Lung (tissue), 11 donors: ENCODE measurements at regions not wholly inside any gene's neighbourhood (a gene's known extent, or its start where the extent isn't known, plus 50 kb on each side); places are given as distances from the start of the nearest gene placed in this dataset.
A peak's percentile ranks its signal among the peaks of the same experiment; 100 is the strongest.

Experiments
- ATAC-seq: fragments of 200-7000 bp; cut with Tn5 transposase; one replicate; pipeline ENCODE4 v1.9.1; 2020; ENCODE audit warnings: moderate number of reproducible peaks; ENCODE audit not compliant: insufficient read depth, low FRiP score
- DNase-seq, 3 donors: peaks; one replicate each; pipeline ENCODE4 v3.0.0-alpha.2; 2013 to 2017
- H3K27ac ChIP-seq, 2 donors: one replicate each; pipeline ENCODE4 v1.5.1; 2013; ENCODE audit warnings: mild to moderate bottlenecking in 2 of 2, moderate library complexity in 2 of 2, control low read depth in 1 of 2, inconsistent platforms in 1 of 2, low read depth in 1 of 2, low read length in 1 of 2
- H3K27me3 ChIP-seq, 3 donors: one replicate each; pipeline ENCODE4 v1.5.1; 2013; ENCODE audit warnings: low read length in 2 of 3; ENCODE audit not compliant: control insufficient read depth in 3 of 3, insufficient read depth in 3 of 3
- H3K36me3 ChIP-seq, 4 donors: one replicate each; pipeline ENCODE4 v1.5.1; 2013; ENCODE audit warnings: low read length in 4 of 4, mild to moderate bottlenecking in 1 of 4, moderate library complexity in 1 of 4; ENCODE audit not compliant: control insufficient read depth in 4 of 4, insufficient read depth in 4 of 4
- H3K4me1 ChIP-seq, 5 donors: one replicate each; pipeline ENCODE4 v1.5.1; 2013; ENCODE audit warnings: low read length in 5 of 5, mild to moderate bottlenecking in 2 of 5, moderate library complexity in 1 of 5; ENCODE audit not compliant: control insufficient read depth in 5 of 5, insufficient read depth in 5 of 5
- H3K4me3 ChIP-seq: one replicate; pipeline ENCODE4 v1.5.1; 2013; ENCODE audit warnings: mild to moderate bottlenecking, control low read depth, moderate library complexity
- H3K9ac ChIP-seq, 2 donors: one replicate each; pipeline ENCODE4 v1.5.1; 2013; ENCODE audit warnings: low read length in 2 of 2, control low read depth in 1 of 2; ENCODE audit not compliant: insufficient read depth in 1 of 2
- H3K9me3 ChIP-seq, 4 donors: one replicate each; pipeline ENCODE4 v1.5.1; 2013; ENCODE audit warnings: low read length in 3 of 4, mild to moderate bottlenecking in 1 of 4, moderate library complexity in 1 of 4; ENCODE audit not compliant: control insufficient read depth in 4 of 4, insufficient read depth in 3 of 4
- WGBS, 2 donors: extraction: QIAGEN DNeasy Blood & Tissue Kit; methylation state at CpG; one replicate each; pipeline ENCODE4 v1.1.7; 2013; 5-methylcytosine and 5-hydroxymethylcytosine counted together
- TF ChIP-seq, protein P1 (sequence below): IDR thresholded peaks from 2 replicates; pipeline ENCODE4 v1.5.1; 2012; ENCODE audit warnings: mild to moderate bottlenecking; ENCODE audit errors: control extremely low read depth, extremely low read depth
- donor health status: control.
- donor health status: control.
- donor health status: Bipolar disorder and iron deficiency.
- donor health status: healthy.
- donor health status: DM: yes; HTN: yes; CAD: no.

DNA sequence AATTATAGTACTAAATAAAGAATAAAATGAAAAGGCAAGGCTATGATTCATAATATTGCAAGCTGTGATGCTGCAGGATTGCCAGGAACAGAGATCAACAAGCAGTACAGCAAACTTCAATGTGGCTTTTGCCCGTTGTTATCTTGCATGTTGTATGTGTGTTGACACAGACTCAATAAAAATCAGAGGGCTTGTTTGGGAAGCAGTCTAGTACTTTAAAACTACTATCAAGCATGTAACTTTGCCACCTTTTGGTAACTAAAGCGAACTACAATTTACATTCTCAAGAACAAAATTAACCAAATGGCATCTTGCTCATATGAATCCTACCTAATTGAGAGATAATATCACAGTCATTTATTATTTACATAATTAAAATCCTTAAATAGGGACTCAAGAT, 79.8 kb upstream of the GPM6A start:
- ATAC-seq (peak; percentile 69), DNase-seq (peak; percentile 30 to 85 (median 74))
- Histone ChIP-seq H3K9me3 (no peaks in the 10 kb centered on the region), H3K36me3 (no peaks in the 10 kb centered on the region), H3K4me3 (no peak overlapping the region), H3K27ac (no peak overlapping the region), H3K9ac (peak overlapping the region in 1 of 2 donors; percentile 53), H3K27me3 (no peaks in the 10 kb centered on the region), H3K4me1 (no peaks in the 10 kb centered on the region)
- TF ChIP-seq, protein P1, sequence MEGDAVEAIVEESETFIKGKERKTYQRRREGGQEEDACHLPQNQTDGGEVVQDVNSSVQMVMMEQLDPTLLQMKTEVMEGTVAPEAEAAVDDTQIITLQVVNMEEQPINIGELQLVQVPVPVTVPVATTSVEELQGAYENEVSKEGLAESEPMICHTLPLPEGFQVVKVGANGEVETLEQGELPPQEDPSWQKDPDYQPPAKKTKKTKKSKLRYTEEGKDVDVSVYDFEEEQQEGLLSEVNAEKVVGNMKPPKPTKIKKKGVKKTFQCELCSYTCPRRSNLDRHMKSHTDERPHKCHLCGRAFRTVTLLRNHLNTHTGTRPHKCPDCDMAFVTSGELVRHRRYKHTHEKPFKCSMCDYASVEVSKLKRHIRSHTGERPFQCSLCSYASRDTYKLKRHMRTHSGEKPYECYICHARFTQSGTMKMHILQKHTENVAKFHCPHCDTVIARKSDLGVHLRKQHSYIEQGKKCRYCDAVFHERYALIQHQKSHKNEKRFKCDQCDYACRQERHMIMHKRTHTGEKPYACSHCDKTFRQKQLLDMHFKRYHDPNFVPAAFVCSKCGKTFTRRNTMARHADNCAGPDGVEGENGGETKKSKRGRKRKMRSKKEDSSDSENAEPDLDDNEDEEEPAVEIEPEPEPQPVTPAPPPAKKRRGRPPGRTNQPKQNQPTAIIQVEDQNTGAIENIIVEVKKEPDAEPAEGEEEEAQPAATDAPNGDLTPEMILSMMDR: no peak
- WGBS, 2 donors: 15 to 23% methylated on average over 2 of the region's 2 CpGs

DNA sequence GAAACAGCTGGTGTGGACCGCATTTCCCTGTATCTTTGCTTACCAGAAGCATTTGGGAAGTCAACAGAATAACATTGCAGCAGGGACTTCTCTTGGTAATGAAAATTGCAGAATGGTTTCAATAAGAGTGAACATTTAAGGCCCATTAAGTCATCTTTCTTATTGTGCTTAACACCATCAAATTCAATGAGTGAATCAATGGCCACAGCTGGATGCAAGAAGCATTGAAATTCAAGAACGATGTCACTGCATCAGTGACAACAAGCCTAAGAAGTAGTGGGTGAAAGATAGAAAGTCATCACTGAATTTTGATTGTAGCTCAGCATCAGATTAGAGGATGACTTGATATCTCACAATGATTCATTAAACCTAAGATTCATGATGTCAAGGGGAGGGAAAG, 93.9 kb upstream of the GPM6A start:
- H3K4me3 ChIP-seq: no peak overlapping the region
- no peaks in the 10 kb centered on the region for H3K4me1 ChIP-seq
- no peak for ATAC-seq
- no peaks in the 10 kb centered on the region for H3K27me3 ChIP-seq
- WGBS, 2 donors: 81 to 83% methylated on average over 2 of the region's 2 CpGs
- H3K9ac ChIP-seq: no peak overlapping the region
- no peaks in the 10 kb centered on the region for H3K36me3 ChIP-seq
- no peaks in the 10 kb centered on the region for H3K9me3 ChIP-seq
- TF ChIP-seq, protein P1: no peak
- no peak overlapping the region for H3K27ac ChIP-seq
- DNase-seq: no peak

DNA sequence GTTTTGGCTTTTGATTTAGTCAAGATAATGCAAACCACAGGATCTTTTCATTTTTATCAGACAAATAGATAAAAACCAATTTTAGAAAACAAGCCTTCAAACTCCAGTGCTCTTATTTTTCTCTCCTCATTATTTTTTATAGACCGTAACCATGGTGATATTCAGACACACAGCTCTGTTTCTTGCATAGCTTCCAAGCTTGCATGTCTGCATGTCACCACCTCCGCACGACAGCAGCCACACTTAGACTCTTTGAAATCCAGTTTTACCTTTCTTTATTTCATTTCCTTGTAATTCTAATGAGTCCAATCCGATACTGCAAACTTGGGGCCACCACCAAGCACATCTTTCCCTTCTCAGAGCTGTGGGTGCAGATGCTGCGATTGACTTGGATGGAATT, 94.3 kb upstream of the GPM6A start:
- 81 to 85% methylated on average over 5 of the region's 5 CpGs for WGBS, 2 donors
- no peak for ATAC-seq

DNA sequence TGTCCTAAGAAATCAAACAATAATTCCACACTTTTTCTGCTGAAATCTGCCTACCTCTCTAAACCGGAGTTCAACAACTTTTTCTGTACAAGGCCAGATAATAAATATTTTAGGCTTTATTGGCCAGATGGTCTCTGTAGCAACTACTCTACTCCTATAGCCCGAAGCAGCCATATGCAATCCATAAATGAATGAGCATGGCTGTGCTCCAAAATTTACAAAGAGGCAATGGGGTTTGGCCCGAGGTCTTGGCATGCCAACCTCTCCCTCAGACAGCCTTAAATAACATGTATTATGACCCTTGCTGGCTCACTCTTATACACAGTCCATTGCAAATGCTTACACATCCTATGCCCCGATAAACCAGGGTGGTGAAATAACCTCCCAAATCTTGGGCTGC, 98.6 kb upstream of the GPM6A start:
- 81 to 83% methylated on average over 4 of the region's 4 CpGs for WGBS, 2 donors
- no peaks in the 10 kb centered on the region for H3K4me1 ChIP-seq
- H3K4me3 ChIP-seq: no peak overlapping the region
- TF ChIP-seq, protein P1: no peak
- H3K36me3 ChIP-seq: no peaks in the 10 kb centered on the region
- DNase-seq: no peak
- H3K9ac ChIP-seq: no peak overlapping the region
- no peaks in the 10 kb centered on the region for H3K9me3 ChIP-seq
- H3K27ac ChIP-seq: no peak overlapping the region
- H3K27me3 ChIP-seq: no peaks in the 10 kb centered on the region
- ATAC-seq: peak; percentile 16

More for the DNA sequence above, 94.3 kb upstream of the GPM6A start:
- no peak for DNase-seq
- Histone ChIP-seq H3K27ac (no peak overlapping the region), H3K4me3 (no peak overlapping the region), H3K36me3 (no peaks in the 10 kb centered on the region), H3K27me3 (no peaks in the 10 kb centered on the region), H3K9ac (no peak overlapping the region), H3K9me3 (no peaks in the 10 kb centered on the region), H3K4me1 (no peaks in the 10 kb centered on the region)
- TF ChIP-seq, protein P1: no peak
